Stimulated activated CD4-positive, alpha-beta T cell treated with anti-CD3 and anti-CD28 coated beads, Interleukin-1b, Interleukin-23, amount 100 ng/mL, for 1 hour (primary cell): ENCODE measurements at regions not wholly inside any gene's neighbourhood (a gene's known extent, or its start where the extent isn't known, plus 50 kb on each side); places are given as distances from the start of the nearest gene placed in this dataset.
"Not testable (repeated sequence)": the region's sequence is repeated elsewhere in the genome, so short reads cannot be mapped to it uniquely, and the experiment has no call there.

Experiments
- DNase-seq, 2 donors: peaks; one replicate each; pipeline ENCODE4 v3.0.0-alpha.2; 2020; ENCODE audit warnings: low read depth in 2 of 2

DNA sequence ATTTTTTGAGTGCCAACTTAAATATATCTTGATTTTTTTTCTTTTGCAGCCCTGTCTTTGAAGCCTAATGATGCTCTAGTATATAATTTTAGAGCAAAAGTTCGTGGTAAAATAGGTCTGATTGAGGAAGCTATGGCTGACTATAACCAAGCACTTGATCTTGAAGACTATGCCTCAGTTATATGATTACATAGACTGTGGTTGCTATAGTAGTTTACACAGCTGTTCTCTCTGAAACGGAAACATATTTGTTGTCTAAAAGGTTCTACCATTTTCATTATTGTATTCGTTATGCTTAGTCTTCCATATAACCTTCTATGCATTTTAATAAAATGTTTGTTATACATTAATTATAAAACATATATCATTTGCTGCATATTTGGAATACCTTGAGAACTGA lies 246.7 kb downstream of the TTC6 start:
- no peak for DNase-seq

GRCh38 chr14:37843954-37844607 lies 248.7 kb downstream of the TTC6 start:
- DNase-seq: no peak

DNA sequence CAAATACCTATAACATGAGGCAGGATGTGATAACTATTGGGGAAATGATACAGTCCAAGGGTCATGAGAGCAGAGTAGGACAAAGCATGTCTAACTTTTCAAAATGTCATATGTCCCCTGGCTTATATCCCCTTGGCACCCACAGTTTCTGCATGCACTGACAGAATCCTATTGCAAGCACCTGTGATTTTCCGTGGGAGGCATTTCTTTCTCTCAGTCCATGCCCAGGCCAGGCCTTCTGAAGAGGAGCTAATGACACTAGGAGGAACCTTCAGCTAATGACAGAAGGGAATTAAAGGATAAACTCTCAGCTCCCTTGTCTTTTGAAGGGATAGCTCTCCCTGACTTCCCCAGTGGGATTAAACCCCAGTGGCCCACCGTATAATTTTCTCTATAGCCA lies 249.2 kb downstream of the TTC6 start:
- no peak for DNase-seq

- no peak for DNase-seq
These were observed 253.7 kb downstream of the TTC6 start for GRCh38 chr14:37848985-37849621.

GRCh38 chr14:37851054-37851453 lies 255.6 kb downstream of the TTC6 start:
- no peak for DNase-seq

GRCh38 chr14:37855871-37856270 lies 260.4 kb downstream of the TTC6 start:
- no peak for DNase-seq

- no peak for DNase-seq
These were observed 262.4 kb downstream of the TTC6 start for GRCh38 chr14:37857774-37858266.

DNA sequence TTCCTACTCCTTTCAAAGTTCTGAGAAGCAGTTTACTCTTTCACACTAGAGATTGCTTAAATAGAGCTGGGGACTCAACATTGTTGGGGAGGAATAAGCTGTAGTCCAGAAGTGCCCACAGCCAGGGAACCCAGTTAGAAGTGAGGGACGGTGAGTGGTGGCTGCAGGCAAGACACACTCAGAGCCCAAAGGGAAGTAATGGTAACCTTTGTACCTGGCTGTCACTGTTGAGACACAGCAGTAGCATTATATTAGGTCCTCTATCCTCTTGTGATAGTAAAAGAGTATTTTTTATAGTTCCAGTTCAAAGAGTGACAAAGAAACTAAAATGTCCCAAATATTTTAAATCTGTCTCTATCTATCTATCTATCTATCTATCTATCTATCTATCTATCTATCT lies 263.3 kb downstream of the TTC6 start:
- DNase-seq: no peak

GRCh38 chr14:37859177-37859576 lies 263.7 kb downstream of the TTC6 start:
- DNase-seq: no peak

- no peak for DNase-seq
These were observed 266.8 kb downstream of the TTC6 start for GRCh38 chr14:37862263-37862662.

- DNase-seq: no peak
These were observed 268.7 kb downstream of the TTC6 start for GRCh38 chr14:37864128-37864527.

DNA sequence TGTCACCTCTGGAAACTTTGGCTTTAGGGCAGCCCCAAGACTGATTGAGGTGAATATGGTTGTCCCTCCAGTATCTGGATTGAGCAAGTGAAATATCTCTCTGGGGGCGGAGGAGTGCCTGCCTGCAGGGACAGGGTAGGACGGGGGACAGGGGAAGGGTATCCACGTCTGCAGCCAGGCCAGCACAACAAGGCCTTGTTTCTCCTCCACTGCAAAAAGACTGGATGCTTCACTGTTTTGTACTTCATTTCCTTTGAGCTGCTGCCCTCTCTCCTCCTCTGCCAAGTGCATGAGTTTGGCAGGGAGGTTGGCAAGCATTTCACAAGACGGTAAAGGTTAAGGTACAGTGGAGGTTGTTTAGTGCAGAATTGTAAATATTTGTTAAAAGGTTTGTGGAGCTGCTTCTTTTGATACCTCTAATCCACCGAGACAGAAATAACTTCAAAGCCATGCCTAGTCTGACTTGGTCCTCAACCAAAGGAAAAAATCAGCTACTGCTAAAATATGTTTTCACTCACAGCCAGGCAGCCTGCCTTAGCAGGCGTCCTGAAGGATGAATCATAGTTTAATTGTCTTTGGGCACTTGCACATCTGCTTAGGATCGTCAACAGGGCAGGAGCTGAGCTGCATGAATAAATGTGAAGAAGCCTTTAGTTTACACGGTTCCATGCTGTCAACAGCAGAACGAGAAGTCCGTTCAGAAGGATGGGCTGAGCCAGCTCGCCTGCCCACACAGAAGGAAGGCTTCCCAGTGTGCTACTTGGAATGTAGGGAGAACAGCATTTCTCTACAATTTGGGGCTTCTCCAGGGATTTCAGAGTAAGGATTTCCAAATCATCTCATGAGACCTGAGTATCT lies 269.7 kb downstream of the TTC6 start:
- DNase-seq: no peak

- DNase-seq: no peak
These were observed 270.5 kb downstream of the TTC6 start for GRCh38 chr14:37865719-37866549.

DNA sequence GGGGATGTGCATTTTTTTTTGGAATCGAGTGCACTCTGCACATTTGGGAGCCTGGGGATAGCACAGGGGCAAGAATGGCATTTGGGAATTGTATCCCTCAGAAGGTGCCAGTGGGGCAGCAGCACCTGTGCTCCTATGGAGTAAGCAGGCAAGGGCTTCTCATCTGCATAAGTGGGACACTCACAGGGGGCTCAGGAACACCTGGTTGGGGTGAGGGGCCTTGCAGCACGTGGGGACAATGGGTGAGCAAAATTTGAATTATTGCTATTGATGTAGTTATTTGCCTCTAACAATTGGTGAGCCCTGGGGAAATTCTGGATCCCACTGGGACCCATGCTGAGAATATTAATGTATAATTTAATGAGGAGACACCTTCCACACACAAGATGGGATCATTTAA lies 274.2 kb downstream of the TTC6 start:
- DNase-seq: no peak

DNA sequence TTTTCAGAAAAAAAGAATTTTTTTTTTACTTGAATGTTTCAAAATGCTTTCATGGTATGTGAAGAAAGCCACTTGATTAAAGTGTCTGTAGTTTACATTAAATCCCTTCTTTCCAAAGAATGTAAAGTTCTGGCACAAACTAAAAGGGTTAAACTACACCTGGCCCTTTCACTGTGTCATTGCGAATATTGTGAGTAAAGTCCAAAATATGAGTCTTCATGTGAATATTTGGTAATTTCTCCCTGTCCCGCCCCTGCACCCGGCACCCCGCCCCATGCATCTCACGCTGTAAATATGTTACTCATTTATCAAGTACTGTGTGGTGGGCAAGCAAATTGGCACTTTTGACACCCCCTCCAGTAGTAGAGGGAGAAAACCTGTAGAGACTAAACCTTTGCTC lies 274.7 kb downstream of the TTC6 start:
- no peak for DNase-seq

DNA sequence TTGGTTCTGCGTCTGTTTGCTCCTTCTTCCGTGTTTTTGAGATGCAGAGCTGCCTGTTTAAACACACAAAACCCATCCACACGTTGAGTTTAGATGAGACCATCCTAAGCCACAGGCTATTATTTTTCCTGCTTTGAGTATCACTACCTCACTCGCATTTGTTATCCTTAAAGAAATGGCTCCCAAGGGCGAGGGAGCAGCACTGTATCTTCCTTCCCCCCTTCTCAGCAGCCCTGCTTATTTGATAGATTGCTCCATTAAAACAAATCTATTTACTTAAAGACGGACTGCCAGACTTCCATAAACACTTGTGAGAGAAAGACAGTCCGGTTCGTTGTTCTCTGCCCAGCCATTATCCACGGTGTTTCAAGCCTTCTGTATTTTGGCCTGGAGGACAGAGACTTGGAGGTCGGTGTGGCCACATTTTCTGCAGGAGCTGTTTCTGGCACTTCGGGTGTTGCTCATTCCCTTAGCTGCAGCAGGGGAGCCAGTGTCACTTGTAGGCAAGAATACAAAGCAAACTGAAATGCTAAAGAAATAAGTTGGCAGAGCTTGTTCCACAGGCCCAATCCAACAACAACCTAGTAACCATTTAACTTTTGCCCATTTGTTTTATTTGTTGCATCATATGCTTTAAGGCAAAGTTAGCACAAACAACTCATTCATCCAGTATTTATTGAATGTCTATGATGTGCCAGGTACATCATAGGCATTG lies 275.4 kb downstream of the TTC6 start:
- no peak for DNase-seq

DNA sequence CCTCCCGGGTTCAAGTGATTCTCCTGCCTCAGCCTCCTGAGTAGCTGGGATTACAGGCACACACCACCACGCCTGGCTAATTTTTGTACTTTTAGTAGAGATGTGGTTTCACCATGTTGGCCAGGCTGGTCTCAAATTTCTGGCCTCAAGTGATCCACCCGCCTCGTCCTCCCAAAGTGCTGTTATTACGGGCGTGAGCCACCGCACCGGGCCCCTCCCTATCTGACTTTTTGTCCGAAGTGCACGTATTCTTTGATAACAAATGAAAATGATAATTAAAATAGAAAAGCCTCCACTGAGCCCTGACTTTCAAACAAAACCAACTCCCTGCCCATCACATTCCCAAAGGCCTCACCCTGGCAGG lies 278.6 kb downstream of the TTC6 start:
- not testable (repeated sequence) for DNase-seq

DNA sequence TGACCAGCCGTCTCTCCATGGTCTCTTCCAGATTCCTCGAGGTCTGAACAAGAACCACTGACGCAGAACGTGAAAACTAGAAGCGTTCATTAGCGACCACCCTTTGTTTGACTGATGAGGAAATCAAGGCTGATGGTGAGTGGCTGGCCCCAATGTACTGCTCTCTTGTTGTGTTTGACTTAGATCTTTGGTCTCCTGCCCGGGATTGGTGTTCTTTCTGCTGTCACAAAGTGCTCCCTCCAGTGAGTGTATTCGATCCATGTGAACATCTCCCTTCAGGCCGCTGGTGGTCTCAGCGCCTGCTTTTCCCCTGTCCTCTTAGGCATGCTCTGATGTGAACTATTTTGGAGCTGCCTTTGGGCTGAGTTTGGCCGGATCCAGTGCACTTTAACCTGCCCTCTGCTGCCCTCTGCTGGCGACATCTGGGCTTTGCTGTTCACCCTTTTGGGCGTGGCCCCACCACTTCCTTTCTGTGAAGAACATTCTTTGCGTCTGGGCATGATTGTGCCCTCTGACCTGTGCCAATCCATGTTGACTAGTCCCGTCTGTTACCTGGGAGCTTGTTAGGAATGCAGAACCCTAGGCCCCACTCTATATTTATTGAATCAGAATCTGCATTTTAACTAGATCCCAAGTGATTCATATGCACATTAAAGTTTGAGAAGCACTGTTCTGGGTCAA lies 279.1 kb downstream of the TTC6 start:
- DNase-seq: peak; percentile 29 to 55

DNA sequence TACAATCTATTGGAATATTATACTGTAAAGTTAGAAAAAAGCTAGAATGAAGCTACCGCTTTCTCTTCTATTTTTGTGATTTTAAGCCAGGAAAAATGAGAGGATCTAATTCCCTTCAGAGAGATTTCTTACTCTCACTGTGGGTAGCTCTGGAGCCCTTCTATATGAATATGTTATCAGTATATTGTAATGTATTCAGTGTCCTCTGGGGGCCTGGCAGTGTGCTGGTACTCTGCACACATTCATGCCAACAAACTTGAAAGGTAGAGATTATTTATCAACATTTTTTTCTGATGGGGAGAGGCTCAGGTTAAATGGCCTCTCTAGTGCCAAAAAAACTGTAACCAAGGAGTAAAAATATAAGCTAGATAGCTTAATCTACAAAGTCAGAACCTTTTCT lies 292.8 kb downstream of the TTC6 start:
- DNase-seq: no peak

GRCh38 chr14:37889087-37889486 lies 293.7 kb downstream of the TTC6 start:
- DNase-seq: no peak

- no peak for DNase-seq
These were observed 294.7 kb downstream of the TTC6 start for GRCh38 chr14:37890095-37890494.
